NCI-H82 treated with DMSO at 0.1 percent for 48 hours (cell line): ENCODE measurements at regions not wholly inside any gene's neighbourhood (a gene's known extent, or its start where the extent isn't known, plus 50 kb on each side); places are given as distances from the start of the nearest gene placed in this dataset.
"Not testable (repeated sequence)": the region's sequence is repeated elsewhere in the genome, so short reads cannot be mapped to it uniquely, and the experiment has no call there.

ENCODE experiments used
- DNase-seq: peaks from one replicate; lab custom pipeline; 2025; ENCODE audit not compliant: unreplicated experiment; lab: John Stamatoyannopoulos, UW

DNA sequence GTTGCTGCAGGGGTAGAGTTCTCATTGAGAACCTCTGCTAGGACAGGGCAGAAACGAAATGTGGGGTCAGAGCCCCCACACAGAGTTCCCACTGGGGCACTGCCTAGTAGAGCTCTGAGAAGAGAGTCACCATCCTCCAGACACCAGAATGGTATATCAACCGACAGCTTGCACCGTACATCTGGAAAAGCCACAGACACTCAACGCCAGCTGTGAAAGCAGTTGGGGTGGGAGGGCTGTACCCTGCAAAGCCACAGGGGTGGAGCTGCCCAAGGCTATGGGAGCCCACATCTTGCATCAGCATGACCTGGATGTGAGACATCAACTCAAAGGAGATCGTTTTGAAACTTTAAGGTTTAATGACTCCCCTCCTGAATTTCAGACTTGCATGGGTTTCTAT lies 284.0 kb upstream of the DEPDC1 start:
- no peak for DNase-seq

DNA sequence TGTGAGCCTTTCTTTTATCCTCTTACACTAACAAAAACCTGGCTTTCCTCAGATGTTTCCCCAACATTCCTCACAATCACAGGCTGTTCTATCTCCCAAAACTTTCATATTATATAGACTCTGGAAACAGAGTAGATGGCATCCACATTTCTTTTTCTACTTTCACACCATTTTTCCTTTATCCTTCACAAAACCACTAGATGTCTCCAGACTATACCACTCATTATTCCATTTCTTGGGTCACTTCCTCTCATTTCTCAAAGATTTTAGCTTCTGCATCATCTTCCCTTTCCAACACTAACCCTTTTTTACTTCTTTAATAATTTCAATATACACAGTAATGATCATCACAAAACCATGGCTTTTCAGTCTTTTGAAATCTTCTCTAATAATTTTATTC lies 286.0 kb upstream of the DEPDC1 start:
- DNase-seq = no peak

DNA sequence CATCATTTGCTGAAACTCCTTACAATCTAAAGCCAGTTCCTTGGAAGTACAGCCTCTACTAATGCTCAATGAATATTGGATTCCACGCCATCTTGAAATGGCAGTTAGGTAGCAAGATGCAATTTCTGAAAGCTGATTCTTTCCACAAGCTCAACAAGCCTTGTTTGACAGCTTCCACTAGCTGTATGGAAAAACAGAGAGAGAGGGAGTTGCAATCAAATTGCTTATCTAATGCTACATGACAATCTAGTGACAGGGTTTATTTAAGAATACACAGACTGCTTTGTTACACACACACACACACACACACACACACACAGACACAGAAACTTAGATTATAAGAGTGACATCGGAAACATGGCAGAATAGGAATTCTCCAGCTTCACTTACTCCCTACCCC lies 288.4 kb upstream of the DEPDC1 start:
- DNase-seq = no peak

DNA sequence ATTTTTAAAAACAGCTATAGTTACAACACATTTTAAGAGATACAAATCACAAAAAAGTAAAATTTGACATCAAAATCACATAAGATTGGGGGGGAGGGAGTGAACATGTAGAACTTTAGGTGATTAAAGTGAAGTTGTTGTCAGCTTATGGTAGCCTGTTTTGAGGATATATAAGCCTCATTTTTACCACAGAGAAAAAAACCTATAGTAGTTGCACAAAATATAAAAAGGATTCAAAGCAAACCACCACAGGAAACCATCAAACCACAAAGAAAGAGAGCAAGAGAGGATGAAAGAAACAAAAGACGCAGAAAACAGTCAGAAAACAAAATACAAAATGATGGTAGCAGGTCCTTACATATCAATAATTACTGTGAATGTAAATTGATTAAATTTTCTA lies 291.9 kb upstream of the DEPDC1 start:
- DNase-seq = no peak

DNA sequence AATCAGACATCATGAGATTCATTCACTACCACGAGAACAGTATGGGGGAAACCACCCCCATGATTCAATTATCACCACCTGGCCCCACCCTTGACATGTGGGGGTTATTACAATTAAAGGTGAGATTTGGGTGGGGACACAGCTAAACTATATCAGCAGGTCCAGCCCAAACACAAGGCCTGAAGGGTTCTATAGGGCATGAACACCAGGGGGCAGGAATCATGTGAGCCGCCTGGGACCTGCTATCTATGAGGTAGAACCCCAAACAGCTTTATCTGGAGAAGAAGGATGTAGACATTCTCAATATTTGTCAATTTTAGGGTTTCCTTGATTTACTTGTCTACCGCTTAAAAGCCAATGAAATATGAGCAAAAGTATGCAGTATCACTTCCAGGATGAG lies 294.9 kb upstream of the DEPDC1 start:
- DNase-seq = no peak

DNA sequence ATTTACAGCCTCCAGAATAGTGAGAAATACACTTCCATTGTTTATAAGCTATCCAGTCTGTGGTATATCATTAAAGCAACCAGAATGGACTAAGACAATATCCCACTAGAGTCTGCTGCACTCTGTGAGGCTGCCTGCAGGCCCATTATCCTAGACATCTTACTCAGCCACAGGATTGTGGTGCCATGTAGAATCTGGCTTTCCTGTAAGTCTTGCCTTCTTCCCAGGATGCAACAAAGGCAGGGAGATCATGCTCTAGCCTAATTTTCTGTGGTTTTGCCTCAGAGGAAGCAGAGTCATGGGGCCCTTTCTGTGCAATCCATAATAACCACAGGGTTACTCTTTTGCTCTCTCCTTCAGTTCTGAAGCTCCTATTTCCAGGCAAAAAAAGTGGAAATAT lies 299.1 kb upstream of the DEPDC1 start:
- DNase-seq = no peak

DNA sequence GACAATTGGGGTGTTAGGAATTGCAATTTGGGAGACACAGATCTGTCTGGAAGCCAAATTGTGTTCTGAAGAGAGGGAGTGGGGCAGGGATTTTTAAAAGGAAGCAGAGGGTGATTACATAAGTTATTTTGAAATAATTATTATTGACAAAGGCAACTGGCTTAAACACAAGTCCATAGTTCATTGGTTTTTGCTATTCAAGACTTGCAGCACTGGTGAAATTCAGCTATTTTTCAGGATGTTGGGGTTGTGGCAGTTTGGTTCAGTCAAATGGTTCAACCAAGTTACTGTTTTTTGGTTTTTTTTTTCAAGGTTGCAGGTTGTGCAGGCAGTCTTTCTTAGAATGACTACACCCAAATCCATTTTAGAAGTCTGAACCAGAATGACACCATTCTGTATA lies 300.0 kb upstream of the DEPDC1 start:
- no peak for DNase-seq

DNA sequence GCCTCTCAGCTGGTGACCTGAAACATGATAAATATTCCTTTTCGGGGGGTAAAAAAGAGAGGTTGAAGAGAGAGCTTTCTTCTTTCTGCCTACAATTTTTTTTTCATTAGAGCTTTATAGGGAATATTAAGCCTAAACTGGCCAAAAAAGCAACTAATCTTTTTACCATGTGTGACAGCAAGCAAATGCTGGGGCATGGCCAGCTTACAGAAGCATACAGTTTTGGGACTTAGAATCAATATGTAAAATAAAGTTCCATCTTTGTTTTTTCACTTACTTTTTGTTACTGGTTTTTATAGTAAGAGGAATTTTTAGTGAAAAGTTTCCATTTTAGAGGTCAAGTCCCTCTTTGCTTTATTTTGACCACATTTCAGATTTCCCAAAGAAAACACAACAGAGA lies 301.2 kb upstream of the DEPDC1 start:
- DNase-seq = no peak

DNA sequence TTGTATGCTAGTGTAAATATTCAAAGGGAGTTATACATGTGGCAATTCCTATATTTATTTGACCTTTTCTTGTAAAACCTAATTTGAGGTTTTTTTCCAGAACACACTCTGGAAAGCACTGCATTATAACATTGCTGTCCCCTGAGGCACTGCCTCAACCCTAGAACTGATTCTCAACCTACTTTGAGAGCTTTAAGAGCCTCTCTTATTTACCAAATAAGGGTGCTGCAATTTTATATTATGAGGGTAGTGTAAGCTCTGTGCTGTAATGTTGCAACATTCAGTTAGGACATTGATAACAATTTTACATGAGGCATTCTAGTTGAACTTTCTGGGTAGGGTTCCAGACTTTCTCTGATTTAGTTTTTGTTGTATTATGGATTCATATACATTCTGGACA lies 302.2 kb upstream of the DEPDC1 start:
- DNase-seq = no peak

DNA sequence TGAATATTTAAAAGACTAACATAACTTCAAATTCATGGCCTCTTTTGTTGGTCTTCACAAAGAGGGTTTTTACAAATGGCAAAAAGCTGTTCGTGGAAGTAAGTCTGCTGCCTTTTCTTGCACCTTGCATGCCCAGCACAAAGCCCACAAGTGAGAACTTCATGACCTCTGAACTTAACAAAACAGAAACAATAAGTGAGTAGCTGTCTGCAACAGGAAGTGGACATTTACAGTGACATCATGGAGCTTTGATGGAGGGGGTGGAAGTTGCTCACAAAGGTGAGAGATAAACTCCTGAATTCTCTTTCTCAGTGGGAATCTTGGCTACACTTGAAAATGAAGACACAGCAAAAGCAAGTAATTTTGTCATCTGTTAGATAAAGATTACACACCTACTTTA lies 303.3 kb upstream of the DEPDC1 start:
- no peak for DNase-seq

DNA sequence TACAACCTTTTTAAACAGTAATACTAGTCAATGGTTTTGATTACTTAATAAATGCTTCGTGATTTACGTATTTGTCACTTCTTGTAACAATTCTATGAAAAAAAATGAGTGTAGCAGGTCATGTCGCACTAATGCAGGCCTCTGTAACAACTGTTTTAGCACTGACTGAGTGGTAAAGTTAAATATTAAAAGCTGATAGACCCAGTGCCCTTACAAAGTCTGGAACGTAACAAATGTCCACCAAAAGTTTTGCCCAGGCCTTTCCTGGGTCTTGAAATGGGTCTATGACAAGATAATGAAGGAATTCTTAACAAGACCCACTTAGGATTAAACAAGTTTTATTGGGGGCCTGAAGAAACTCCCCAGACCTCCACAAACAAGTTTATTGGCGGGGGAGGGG lies 304.6 kb upstream of the DEPDC1 start:
- no peak for DNase-seq

DNA sequence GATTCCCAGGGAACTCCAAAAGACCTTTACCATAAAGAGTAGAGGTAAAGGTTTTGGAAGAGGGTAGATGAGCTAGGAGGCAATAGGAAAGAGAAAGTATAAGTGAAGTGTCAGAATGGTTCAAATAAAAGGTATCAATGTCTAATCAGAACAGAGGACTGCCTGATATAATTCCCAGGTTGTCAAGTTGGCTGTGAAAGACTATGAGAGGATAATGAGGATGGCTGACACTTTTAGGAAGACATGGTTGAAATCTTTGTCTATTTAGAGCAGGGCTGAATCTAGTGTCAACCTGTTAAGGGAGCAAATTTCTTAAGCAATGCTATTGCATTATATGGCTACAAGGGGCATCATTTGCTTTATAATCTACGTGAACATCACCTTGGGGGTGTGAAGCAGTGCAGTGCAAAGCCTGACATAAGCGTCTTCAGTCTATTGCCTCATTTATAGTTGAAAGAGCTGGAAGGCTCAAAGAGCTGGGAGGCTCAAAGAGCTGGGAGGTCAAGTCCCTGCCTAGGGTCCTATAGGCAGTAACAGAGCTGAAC lies 308.3 kb upstream of the DEPDC1 start:
- DNase-seq = no peak

DNA sequence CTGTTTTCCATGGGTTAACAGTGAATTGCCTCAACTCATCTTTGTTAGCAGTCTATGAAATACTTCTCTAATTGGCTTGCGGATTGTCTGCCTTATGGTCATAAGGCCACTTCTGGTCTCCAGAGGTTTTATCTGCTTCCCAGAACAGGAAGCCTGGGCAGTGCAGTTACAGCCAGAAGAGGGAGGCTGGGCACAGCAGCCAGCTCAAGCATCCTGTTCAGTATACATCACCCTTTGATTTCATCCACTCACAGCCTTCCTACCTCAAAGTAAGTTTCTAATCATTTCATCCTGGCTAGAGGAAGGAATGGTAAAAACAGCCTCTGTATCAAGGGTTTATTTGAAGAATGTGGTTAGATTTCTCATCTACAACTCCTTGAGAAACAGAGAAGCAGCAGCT lies 311.5 kb upstream of the DEPDC1 start:
- DNase-seq = peak; percentile 22

DNA sequence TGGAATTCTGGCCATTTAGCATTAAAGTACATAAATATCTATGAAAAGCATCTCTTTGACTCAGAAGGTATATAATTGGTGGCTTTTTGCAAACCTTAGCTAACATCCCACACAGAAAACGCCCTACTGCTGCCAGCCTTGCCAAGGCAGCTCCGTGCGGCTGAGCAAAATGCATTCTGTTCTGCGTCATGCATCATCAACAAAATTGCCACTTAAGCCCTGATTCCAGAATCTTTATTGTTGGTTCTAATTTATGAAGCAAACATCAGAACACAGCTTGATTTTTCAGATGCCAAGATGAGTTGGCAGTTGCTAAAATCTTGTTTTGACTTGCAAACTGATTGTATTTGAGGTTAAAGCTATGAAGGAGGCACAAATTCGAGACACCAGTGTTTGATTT lies 314.9 kb upstream of the DEPDC1 start:
- DNase-seq = no peak

DNA sequence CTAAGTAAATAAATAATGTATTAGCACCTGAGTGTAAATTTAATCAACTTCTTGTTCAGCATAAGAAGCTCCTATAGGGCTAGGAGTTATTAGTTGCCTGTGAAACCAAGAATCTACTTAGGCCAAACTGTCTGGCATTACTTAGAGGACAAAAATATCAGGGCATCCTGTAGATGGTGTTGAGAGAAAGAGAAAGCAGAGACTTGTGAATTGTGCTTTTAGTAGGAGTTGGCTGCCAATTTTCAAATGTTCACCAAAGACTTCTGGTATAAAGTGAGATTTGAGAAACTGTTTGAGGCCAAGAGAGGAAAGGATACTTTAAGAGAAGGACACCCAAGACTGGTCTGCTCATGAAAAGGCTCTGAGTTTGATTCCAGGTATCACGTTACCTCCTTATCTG lies 315.5 kb upstream of the DEPDC1 start:
- DNase-seq = no peak

DNA sequence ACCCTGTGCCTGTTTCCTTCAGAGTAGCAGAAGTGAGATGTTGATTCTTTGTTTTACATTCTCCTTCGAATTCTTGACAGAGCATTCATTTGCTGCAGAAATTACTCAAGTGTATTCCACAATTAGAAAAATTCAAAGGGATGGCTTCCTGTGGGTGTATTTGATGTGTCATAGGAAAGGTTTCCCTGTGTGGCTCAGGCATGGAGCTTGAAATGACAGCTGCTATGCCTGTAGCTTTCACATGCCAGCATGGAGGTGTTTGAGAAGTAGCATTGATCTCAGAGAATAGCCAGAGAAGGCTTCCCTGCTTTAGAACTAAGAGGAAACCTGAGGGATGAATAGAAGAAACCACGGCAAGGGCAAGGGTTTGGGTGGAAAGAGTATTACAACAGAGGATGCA lies 317.2 kb upstream of the DEPDC1 start:
- no peak for DNase-seq

DNA sequence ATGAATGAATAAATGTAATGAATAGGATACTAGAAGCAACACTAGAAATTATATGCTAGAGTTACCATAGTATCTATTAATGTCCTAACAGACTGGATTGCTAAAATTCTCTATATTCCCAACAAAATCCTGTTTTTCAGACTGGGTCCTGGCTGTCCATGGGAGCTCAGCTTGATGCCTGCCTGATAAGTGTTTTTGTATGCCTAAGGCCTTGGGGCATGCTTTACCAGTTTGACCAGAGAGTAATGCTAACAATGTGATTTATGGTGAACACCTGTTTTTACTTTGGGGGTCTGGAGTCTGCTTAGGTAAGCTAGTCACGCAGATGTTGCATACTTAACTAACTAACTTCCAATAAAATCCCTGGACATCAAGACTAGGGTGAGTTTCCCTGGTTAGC lies 318.8 kb upstream of the DEPDC1 start:
- no peak for DNase-seq

DNA sequence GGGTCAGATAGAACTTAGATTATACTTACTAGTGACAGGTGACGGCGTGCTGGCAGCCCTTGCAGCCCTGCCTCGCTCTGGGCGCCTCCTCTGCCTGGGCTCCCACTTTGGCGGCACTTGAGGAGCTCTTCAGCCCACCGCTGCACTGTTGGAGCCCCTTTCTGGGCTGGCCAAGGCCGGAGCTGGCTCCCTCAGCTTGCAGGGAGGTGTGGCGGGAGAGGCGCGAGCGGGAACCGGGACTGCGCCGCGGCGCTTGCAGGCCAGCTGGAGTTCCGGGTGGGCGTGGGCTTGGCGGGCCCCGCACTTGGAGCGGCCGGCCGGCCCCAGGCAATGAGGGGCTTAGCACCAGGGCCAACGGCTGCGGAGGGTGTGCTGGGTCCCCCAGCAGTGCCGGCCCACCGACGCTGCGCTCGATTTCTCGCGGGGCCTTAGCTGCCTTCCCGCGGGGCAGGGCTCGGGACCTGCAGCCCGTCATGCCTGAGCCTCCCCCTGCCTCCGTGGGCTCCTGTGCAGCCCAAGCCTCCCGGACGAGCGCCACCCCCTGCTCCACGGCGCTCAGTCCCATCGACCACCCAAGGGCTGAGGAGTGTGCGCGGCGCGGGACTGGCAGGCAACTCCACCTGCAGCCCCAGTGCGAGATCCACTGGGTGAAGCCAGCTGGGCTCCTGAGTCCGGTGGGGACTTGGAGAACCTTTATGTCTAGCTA lies 320.8 kb upstream of the DEPDC1 start:
- DNase-seq = not testable (repeated sequence)

DNA sequence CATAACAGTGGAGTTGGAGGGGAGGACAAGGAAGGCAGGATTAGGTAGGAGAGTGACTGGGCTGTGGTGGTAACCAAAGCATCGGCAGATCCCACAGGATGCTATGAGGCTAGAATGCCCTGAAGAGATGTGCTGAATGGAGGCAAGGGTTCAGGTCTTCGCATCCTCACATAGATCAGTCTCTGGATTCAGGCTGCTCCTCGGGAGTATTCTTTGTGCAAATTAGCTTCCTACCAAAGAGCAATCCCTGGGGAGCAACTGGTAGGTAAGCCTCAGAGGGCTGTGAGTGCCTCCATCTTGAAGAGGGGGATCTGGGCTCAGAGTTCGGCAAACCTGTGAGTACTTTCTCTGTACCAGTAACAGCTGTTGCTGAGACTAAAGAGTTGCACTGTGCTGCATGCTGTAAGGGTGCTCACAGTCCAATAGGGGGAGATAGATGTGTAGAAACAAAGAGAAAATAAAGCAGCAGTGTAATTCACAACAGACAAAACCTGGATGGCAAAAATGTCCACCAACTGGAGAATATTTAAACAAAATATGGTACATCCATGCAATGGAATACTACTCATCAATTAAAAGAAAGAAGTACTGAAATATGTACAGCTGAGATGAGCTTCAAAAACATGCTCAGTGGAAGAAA lies 322.4 kb upstream of the DEPDC1 start:
- peak; percentile 22 for DNase-seq

DNA sequence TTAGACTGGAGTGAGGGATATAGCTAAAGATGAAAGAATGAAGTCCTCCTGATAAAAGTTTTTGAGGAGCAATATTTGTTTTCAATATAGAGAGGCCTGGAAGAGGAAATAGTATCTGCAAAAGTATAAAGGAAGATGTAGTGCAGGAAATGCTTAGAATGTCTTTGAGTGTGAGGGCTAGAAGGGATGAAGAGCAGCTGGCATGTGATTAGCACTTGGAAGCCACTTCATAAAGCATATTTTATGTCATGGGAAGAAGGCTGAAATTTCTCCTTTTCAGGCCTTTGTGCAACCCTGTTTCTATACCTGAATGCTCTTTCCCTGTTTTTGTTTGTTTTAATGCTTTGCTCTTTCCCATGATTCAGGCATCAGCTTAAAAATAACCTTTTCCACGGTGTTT lies 323.3 kb upstream of the DEPDC1 start:
- no peak for DNase-seq

DNA sequence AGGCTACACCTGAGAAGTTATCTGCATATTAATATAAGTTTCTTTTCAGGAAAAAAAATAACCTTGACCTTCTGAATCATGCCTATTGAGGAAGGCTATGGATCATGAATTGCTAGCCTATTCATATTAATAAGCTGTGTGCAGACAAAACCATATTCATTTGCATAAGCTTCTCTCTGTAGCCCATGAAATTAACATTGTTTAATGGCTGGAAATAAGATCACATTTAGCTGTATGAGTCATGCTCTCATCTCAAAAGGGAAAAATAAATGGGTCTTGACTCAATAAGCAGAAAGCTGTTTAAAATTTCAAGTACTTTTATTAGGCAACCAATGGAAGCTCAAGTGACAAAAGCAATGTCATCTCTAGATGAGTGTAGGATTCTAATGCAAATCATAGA lies 330.0 kb upstream of the DEPDC1 start:
- no peak for DNase-seq

DNA sequence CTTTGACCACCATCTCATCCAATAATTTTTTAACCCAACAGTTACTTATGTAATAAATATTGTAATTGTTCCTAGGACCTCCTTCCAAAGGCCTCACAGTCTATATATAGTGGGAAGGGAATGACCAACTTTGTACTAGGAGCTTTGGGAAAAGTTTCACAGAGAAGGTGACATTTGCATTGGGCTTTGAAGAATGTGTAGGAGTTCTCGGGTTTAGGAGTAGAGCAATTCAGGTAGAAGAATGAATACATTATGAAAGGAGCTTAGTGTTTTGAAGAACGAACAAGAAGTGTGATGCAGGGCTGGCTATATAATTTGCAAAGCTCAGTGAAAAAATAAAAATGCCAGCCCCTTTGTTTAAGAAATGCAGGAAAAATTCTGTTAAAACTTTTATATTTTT lies 330.4 kb upstream of the DEPDC1 start:
- no peak for DNase-seq

DNA sequence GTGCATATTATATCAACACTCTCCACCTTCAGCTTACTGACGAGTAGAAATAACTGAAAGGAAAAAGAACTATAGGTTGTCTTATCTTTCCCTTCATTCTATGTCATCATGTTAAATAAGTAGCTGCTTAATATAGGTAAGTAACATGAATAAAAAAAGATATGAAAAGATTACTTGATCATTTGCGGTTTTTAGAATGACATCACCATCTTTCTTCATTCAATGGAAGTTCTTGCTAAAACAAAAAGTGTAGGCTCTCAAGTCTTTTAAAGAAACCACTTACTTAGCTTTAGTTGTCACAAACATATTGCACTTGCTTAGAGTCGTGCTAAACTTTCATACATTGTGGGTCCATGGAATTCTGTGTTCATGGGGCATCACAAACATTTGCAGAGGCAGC lies 331.1 kb upstream of the DEPDC1 start:
- no peak for DNase-seq
